GM18517 (cell line): ENCODE measurements at regions not wholly inside any gene's neighbourhood (a gene's known extent, or its start where the extent isn't known, plus 50 kb on each side); places are given as distances from the start of the nearest gene placed in this dataset.

Experiments
- ATAC-seq: cut with Tn5 transposase; IDR thresholded peaks from one replicate; pipeline ENCODE4 v1.9.1; 2021; ENCODE audit warnings: mild to moderate bottlenecking, moderate library complexity; ENCODE audit not compliant: unreplicated experiment

DNA sequence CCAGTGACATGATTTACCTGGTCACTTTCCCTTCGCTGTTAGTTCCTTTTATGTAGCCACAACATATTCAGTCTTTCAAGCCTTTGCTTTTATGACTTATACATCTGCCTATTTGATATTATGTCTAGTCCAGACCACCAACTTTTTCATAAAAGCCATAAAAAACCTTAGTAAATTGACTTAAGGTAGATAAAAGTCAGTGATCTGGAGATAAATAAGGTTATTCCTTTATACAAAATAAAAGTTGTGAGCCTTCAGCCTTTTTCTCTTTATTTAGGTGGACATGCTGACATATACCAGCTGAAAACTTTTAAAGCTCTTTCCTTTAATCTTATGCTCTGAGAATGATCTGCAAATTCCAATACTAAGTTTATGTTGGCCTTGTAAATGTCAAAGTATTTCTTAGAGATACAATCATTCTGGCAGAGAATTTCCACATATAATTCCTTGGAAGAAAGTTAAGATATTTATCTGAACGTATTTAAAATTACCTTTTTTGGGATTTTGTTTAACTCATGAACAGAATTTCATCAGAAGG lies 690.4 kb upstream of the CHORDC1 start:
- no peak for ATAC-seq

DNA sequence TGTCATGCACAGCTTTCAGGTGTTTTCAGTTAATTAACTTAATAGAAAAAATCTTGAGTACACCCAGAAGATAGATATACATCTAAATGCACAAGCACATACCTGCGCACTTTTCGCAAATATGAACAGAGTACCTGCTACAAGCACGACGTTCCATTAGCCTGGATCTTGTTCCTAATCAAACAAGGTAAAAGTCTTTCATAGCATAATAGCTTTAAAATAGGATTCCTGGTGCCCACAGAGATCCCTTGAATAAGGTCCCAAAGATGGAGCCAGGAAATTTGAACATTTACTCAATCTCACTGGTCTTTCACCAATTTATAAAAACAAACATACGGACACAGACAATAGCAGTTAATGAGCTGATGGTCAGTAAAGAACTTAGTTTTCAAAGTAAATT lies 689.8 kb upstream of the CHORDC1 start:
- ATAC-seq = no peak

DNA sequence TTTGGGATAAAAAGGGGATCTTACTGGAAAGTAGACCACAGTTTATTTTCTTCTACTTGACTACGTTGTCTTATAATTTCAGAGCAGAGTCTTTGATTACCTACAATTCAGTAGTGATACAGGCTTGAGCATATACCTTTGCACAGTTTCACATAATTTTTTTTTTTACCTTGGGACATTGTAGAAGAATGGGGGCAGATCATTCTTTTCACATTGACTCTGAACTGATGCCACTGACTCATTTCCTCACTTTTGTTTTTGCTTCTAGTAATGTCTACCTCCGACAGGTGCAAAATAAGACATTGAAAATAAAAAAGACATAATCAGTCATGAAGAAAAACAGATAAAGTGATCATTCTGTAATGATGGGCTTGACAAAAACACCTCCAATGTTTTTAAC lies 688.3 kb upstream of the CHORDC1 start:
- no peak for ATAC-seq

- no peak for ATAC-seq
Observed at GRCh38 chr11:90908074-90908473, 685.2 kb upstream of the CHORDC1 start.

DNA sequence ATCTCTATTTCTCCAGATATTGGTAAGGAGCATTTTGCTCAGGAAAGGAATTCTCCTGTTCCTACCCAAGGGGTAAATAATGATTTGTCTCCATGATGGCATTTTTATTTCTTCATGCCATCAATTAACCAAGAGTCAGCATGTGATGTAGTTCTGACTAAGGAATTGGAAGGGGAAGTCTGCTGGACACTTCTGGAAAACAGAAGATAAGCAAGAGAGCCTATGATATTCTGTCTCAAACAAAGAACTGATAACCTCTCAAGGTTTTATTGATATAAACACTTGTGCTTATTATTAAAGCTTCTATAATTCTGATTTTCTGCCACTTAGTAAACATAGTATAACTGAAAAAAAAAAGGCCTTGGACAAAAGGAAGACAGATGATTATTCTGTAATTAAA lies 673.0 kb upstream of the CHORDC1 start:
- no peak for ATAC-seq

- ATAC-seq = no peak
Observed at GRCh38 chr11:90890347-90890746, 667.5 kb upstream of the CHORDC1 start.

DNA sequence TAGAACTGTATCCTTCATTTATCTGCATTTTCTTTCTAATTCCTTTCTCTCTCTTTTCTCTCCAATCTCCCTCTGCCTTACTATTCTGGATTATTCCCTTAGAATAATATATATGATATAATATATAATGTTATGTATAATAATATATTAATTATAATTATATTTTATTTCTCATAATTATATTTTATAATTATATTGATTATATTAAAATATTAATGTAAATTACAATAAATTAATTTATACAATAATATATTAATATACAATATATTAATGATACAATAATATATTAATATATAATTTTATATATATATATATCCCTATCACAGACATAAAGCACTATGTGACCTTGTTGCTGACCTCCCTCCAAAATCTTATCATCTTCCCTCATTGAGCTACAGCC lies 661.3 kb upstream of the CHORDC1 start:
- no peak for ATAC-seq

- ATAC-seq = no peak
Observed at GRCh38 chr11:90874986-90875385, 652.1 kb upstream of the CHORDC1 start.

DNA sequence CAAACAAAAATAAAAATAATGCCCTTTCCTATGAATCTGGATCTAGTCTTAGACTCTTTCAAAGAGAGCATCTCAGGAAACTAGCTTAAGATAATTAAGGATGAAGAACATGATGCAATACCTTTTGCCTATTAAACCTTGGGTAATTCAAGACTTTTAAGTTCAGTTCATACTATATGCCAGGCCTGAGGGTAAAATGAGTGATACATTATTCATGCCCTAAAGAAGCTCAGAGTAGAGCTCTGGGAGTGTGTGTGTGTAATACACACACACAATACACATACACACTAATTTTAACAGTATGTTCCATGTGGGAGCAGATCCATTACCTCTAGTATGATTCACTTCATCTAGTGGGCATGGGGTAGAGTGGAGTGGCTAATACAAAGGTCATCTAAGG lies 651.4 kb upstream of the CHORDC1 start:
- no peak for ATAC-seq

- ATAC-seq = no peak
Observed at GRCh38 chr11:90867416-90867815, 644.6 kb upstream of the CHORDC1 start.

- ATAC-seq = no peak
Observed at GRCh38 chr11:90856790-90857189, 633.9 kb upstream of the CHORDC1 start.

- ATAC-seq = no peak
Observed at GRCh38 chr11:90855531-90855930, 632.7 kb upstream of the CHORDC1 start.

DNA sequence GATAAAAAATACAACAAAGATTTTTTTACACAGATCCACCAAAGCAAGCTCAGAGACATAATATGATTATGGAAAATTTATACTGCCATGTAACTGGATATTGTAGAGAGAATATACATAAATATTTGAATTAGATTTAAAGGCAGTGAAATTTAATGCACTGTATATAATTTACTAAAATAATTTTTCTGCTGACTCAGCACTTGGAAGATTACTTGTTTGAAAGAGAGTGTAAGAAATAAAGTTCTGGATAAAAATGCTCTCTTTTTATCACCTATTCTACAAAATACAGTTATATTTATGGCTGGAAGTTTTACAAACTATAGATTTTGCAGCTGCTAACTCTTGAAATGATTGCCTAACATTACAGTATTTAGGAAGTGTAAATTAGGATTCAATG lies 628.3 kb upstream of the CHORDC1 start:
- no peak for ATAC-seq

DNA sequence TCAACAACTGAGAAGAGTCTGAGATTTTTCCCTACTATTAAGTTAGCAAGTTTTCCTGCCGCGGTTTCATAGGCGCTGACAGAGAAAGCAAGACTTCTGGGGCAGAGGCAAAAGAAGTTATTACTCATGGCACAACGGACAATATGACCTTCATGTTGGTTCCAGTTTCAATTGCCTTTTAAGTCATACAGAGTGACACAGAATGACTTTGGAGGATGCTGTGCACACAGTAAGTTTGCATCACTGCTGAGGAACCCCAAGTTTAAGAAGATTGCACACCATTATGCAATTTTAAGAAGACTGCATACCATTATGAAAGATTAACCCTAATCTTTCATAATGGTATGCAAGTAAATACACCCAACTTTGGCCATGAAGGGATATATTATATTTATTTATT lies 626.5 kb upstream of the CHORDC1 start:
- no peak for ATAC-seq

DNA sequence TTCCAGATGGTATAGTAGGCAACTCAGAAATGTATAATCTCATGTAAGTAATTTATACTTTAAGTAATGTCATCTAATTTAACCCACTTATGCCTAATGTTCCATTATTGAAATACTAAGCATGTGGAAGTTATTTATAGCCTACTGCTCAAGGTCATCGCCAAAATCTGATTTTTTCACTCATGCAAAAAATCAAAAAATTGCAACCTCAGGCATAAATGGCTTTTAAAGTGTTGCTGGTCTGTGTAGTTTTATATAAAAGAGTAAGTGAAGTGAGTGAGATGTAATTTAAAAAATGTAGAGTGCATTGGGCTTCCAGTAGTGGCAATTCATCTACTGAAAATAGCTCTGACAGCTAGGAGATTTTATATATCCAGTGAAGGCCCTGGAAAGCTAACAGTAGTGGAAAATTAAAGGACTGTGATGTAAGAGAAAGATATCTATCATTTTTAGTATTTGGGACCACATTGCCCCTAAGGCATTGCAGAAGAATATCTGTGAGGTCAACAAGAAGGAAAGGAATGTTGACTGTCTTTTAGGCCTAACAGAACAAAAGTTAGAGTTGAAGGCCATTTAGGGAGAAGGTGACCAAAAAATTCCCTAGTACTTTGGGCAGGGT lies 624.5 kb upstream of the CHORDC1 start:
- no peak for ATAC-seq

DNA sequence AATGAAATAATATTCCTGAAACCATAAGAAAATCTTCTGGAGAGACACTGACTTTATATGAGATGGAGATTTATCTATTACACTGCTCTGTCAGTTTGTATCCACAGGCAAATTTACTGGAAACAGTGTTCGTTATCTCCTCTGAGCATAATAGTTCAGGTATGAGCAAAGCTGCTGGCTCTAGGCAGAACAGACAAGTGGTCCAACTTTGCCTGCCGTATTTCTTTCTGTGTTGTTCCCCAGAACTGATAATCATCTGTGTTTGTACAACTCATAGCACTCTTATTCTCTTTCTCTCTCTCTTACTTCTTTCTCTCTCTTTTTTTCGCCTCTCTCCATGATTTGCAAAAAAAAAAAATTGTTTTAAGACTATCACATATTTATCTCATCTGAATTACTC lies 623.8 kb upstream of the CHORDC1 start:
- ATAC-seq = no peak

DNA sequence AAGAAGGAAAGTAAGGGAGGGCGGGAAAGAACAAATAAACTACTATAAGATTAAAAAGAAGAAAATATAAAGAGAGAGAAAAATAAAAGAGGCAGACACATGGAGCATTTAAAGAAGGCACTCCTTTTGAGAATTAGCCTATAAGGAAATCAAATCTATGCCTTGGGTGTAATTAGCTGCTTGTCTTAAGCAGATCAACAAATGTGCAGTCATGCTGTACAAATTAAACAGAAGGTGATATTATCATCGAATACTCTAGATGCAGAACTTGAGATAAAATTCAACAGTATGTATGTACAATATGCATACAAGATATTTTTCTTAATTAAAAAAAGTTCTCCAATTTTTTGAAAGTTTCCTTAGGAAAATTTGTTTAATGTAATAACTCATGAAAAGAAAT lies 623.0 kb upstream of the CHORDC1 start:
- no peak for ATAC-seq

- ATAC-seq = no peak
Observed at GRCh38 chr11:90845126-90845525, 622.3 kb upstream of the CHORDC1 start.

- no peak for ATAC-seq
Observed at GRCh38 chr11:90844041-90844440, 621.2 kb upstream of the CHORDC1 start.

DNA sequence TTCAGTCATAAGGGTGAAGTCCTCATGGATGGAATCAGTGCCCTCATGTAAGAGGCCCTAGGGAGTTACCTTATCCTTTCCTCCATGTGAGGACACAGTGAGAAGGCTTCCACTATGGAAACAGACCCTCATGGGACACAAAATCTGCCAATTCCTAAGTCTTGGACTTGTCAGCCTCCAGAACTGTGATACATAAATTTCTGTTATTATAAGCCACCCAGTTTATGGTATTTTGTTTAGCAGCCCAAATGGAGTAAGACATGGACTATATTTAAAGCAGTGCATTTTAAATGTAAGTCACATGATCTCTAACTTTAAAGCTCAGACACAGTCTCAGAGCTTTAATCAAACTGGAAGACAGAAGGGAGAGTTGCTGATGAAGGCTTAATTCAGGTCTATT lies 619.8 kb upstream of the CHORDC1 start:
- ATAC-seq = no peak

DNA sequence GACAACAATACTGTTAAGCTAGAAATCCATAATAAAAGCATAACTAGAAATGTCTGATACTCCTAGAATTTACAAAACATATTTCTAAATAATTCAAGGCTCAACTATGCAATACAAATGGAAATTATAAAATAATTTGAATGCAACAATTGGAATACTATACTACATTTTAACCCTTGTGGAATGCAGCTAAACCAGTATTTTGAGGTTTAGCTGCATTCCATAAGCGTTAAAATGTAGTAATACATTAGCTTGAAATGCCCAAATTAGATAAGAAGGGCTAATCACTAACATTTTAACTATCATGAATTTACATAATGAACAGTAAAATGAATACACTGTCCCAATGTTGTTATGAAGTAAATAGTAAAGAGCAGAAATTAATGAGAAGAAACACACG lies 617.2 kb upstream of the CHORDC1 start:
- ATAC-seq = no peak

- ATAC-seq = no peak
Observed at GRCh38 chr11:90836031-90836430, 613.2 kb upstream of the CHORDC1 start.

GRCh38 chr11:90823446-90823845 lies 600.6 kb upstream of the CHORDC1 start:
- ATAC-seq = no peak
